ENCODE measurements at regions not wholly inside any gene's neighbourhood (a gene's known extent, or its start where the extent isn't known, plus 50 kb on each side); places are given as distances from the start of the nearest gene placed in this dataset.

- intact Hi-C loops (cut with DNase I), result no loop called here
- no peak overlapping the region for H3K4me3 ChIP-seq
- no peaks in the 10 kb centered on the region for H3K4me1 ChIP-seq
- ATAC-seq, result no peak
- TF ChIP-seq POLR2A (IDR thresholded peaks at IDR 0.05), result no peak
- no peak for TF ChIP-seq CTCF (IDR thresholded peaks at IDR 0.05)
- DNase-seq, result no peak
- no peaks in the 10 kb centered on the region for H3K36me3 ChIP-seq
- 59 to 69% (median 64%) methylated on average over 3 of the region's 3 CpGs for WGBS, 4 donors
- H3K27ac ChIP-seq, result no peak overlapping the region
- no peaks in the 10 kb centered on the region for H3K27me3 ChIP-seq
- H3K9me3 ChIP-seq, result no peaks in the 10 kb centered on the region
These were observed 388.2 kb downstream of the TBC1D32 start for GRCh38 chr6:120945905-120946594.

DNA sequence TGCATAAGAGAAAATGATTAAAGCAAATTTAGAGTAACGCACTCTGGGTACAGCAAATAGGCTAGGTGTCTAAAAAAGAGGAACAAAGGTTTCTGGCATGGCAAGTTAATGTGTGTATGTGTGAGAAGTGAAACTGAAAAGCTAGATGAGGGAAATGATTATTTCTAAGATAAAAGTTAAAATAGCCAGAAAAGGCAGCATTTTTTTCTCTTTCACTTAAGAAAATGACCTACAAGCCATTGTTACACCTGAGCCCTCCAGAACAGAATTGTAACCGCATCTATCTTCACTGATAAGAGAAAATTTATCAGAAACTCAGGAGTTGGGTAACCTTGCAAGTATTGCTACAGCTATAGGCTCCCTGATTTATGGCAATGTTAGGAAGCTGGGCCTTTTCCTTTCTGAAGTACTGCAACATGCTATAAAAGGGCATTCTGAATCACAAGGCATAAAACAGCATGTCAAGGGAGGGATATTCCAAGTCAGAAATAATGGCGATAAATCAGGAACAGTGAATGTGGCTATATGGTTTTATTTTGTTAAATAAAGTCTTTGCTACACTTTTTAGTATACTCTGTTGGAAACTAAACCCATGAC lies 395.3 kb downstream of the TBC1D32 start:
- H3K4me3 ChIP-seq, result no peak overlapping the region
- H3K27ac ChIP-seq, result no peak overlapping the region
- no peaks in the 10 kb centered on the region for H3K4me1 ChIP-seq
- H3K27me3 ChIP-seq, result no peaks in the 10 kb centered on the region
- no peaks in the 10 kb centered on the region for H3K9me3 ChIP-seq
- DNase-seq, result no peak
- intact Hi-C loops (cut with DNase I), result no loop called here
- no peak for TF ChIP-seq CTCF (IDR thresholded peaks at IDR 0.05)
- TF ChIP-seq POLR2A (IDR thresholded peaks at IDR 0.05), result no peak
- WGBS, 4 donors, result 82 to 88% (median 83%) methylated on average over 3 of the region's 3 CpGs
- no peaks in the 10 kb centered on the region for H3K36me3 ChIP-seq
- ATAC-seq, result no peak

DNA sequence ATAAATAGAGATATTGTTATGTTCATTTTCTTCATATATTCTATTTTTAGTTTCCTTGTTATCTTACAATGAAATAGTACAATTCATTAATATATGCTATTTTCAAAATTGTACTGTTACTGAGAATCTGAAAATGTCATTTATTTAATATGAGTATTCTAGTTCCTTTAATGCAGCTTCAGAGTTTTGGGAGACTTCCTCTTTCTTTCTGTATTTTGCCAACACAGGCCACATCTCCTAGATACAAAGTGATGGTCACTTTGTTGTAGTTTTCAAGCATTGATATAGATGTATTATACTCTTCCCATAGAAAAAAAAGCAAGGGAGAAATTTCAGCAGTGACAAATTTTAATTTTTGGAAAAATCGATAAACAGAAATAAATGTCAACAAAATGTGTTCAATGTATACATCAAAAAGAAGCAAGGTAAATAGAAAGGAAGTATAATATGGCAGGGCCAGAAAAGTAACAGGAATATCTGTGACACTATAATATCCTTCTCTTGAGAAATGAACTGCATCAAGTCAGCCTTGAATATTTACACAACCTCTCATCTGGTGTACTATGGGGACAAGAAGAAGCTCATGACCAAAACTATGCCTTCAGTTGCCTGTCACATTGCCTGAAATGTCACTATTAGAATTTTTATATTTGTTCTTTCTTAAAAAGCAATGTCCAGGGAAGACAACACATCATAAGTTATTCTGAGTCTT lies 396.0 kb downstream of the TBC1D32 start:
- no peaks in the 10 kb centered on the region for H3K4me1 ChIP-seq
- ATAC-seq, result no peak
- intact Hi-C loops (cut with DNase I), result no loop called here
- WGBS, 4 donors, result 89 to 95% (median 94%) methylated on average over 1 of the region's 1 CpG
- H3K27ac ChIP-seq, result no peak overlapping the region
- H3K36me3 ChIP-seq, result no peaks in the 10 kb centered on the region
- TF ChIP-seq CTCF (IDR thresholded peaks at IDR 0.05) (no peak), POLR2A (IDR thresholded peaks at IDR 0.05) (no peak)
- DNase-seq, result no peak
- H3K4me3 ChIP-seq, result no peak overlapping the region
- H3K27me3 ChIP-seq, result no peaks in the 10 kb centered on the region
- no peaks in the 10 kb centered on the region for H3K9me3 ChIP-seq

DNA sequence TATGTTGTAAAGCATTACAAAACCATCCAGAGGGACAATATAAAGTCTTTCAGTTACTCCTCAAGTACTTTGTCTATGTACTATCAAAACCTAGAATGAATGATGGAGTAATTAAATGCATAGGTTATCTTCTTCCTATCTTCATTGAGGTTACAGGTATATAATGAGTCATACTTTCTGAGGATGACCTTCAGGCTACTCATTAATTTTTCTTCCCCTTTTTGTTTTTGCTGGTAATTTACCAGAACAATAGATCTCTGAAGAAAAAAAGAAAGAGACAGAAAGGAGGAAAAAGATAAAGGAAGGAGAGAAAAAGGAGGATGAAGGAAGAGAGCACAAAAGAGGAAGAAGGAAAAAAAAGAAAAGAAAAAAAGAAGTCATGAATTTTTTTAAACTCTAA lies 398.4 kb downstream of the TBC1D32 start:
- H3K36me3 ChIP-seq, result no peaks in the 10 kb centered on the region

More for the DNA sequence above, 398.4 kb downstream of the TBC1D32 start:
- Histone ChIP-seq H3K4me1 (no peaks in the 10 kb centered on the region), H3K9me3 (no peaks in the 10 kb centered on the region), H3K27ac (no peak overlapping the region), H3K4me3 (no peak overlapping the region), H3K27me3 (peaks cover 0 to under 1% (median 0%) of the 10 kb centered on the region in 9 donors)
- DNase-seq (no peak), ATAC-seq (no peak)
- no peak for TF ChIP-seq POLR2A (IDR thresholded peaks at IDR 0.05)
- TF ChIP-seq CTCF (IDR thresholded peaks at IDR 0.05), result no peak
- intact Hi-C loops (cut with DNase I), result no loop called here

Measured in heart left ventricle (tissue), 16 donors.